Fibroblast of the aortic adventitia (primary cell): ENCODE measurements at regions not wholly inside any gene's neighbourhood (a gene's known extent, or its start where the extent isn't known, plus 50 kb on each side); places are given as distances from the start of the nearest gene placed in this dataset.

Experiments
- DNase-seq: peaks from one replicate; pipeline ENCODE4 v3.0.0-alpha.2; 2010; ENCODE audit warnings: low read depth
- H3K4me3 ChIP-seq: 2 replicates; pipeline ENCODE4 v1.5.1; 2011; ENCODE audit warnings: low read depth, mild to moderate bottlenecking, control low read depth, low read length, moderate library complexity
- CTCF ChIP-seq: IDR thresholded peaks from 2 replicates; pipeline ENCODE4 v1.5.1; 2011; ENCODE audit warnings: mild to moderate bottlenecking, low read length, control low read depth, inconsistent platforms; ENCODE audit not compliant: insufficient read depth

DNA sequence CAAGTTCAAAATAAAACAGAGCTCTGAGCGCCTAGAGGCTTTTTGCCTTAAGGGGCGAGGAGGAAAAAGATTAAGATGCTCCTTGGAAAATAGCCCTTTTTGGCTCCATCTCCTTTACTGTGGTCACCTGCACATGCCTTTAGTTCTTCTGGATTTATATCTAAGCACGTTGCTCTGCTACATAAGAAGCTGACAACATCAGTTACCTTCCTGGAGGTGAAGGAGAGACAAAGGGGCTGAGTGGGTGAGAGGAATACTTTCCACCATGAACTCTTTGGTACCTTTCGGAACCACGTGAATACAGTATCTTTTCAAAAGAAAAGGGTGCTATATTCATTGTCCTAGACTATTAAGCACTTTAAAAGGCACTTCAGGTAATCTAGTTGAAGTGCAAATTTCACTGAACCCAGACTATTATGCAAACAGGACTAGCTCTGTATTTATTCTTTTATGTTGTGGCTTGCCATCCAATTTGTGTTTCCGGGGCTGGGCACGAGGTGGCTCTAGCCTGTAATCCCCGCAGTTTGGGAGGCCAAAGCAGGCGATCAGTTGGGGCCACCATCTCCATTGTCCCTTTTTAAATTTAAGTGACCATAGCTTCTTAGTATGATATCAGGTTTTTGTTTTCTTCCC, 201.5 kb downstream of the TM9SF2 start:
- no peak for TF ChIP-seq CTCF
- DNase-seq, result no peak
- H3K4me3 ChIP-seq, result no peak overlapping the region

DNA sequence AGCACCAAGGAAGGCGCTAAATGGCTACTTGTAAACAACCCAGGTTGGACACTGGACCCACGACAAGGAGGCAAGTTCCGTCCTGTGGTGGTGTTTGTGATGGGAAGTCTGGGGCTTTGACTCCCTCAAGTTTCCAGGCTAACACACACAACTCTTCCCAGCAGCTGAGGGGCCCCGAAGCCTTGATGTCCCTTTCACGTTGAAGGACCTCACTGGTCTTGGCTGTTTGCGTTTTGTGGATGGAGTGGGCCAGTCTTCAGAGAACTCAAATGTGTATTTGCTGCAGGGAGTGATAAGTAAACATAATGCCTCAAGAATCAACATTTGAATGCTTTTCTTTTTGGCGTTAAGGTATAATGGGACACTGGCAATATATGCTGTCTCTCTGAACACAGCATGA, 199.2 kb downstream of the TM9SF2 start:
- DNase-seq, result no peak
- H3K4me3 ChIP-seq, result no peak overlapping the region
- TF ChIP-seq CTCF, result no peak

- H3K4me3 ChIP-seq, result no peak overlapping the region
- DNase-seq, result no peak
- no peak for TF ChIP-seq CTCF
Observed at GRCh38 chr13:99698816-99699099, 197.5 kb downstream of the TM9SF2 start.

DNA sequence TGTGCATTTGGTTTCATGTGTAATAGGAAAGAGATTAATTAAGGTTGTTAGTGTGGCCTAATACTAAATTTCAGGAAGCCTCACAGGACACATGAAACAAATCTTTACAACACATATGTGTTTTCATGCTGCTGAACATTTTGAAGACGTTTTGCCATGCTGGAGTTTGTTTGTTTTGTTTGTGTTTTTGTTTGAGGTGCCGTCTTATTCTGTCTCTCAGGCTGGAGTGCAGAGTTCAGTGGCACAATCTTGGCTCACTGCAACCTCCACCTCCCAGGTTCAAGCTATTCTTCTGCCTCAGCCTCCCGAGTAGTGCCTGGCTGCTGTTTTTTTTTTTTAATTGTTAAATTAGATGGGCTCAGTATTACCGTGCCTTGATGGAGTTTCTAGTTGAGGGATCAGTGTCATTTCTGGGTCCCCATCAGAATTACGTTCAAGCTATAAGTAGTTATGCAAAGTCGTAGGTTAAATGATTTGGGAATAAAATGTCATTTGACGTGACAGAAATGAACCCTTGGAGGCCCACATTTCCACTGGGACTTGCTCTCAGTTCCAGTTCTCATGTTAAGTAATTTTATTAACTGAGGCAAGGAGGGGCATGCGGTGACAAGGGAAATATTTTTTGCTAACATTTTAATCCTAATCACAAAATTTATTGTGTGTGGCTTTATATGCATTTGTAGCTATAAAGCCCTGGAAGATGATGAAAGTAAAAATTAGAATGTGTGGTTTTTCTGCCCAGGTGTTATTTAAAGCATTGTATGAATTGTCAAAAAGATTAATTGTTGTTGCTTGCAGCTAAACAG, 196.9 kb downstream of the TM9SF2 start:
- no peak overlapping the region for H3K4me3 ChIP-seq
- no peak for DNase-seq
- TF ChIP-seq CTCF, result no peak

DNA sequence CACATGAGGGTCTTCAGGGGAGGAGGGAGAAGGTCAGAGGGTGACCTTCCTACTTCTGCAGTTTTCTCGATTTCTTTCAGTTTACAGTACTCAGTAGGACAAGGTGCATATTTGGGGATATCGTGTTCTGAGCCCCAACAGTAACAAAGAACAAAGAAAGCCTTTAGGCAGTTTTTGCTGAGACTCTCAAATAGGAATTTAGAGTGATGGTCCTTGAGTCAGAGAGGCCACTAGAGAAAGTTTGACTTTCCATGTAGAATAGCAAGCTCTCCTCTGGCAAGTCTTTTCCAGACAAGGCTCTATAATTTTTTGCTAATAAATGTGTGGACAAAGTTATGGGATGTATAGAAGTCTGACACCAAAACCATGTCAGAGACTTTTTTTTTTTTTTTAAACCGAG, 194.6 kb downstream of the TM9SF2 start:
- DNase-seq, result no peak
- no peak for TF ChIP-seq CTCF
- H3K4me3 ChIP-seq, result no peak overlapping the region

DNA sequence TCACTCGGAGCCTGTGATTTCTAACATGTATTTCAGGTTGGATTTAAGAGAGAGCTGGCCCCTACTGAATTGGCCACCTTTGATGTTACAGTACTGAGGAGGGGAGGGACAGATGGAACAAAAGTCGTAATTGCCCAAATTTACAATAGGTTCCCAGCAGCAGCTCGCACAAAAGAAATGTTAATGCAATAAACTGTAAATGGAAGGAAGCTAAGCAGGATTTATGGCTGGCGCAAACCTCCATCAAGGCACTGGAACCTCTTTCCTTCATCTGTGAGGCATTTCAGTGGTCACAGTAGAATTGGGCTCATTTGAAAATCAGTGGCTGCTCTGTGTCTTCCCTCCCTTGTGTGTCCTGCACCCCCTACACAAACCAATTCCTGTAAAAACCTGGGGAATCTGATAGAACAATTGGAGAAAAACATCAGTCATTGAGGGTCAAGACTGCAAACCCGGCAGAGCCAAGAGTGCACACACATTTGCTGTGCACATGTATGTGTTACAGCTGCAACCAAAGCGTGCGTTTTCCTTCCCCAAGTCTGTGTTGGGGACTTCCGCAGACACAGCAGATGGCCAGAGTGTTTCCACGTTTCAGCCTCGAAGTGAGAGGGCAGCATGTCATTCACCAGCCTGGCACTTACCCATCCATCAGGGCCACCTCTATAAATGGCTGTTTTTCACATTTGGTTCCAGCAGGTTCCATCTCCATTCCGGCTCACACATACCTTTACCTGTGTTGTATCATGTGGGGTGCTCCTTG, 192.8 kb downstream of the TM9SF2 start:
- TF ChIP-seq CTCF, result no peak
- DNase-seq, result no peak
- H3K4me3 ChIP-seq, result no peak overlapping the region
